ENCODE measurements at regions not wholly inside any gene's neighbourhood (a gene's known extent, or its start where the extent isn't known, plus 50 kb on each side); places are given as distances from the start of the nearest gene placed in this dataset.
A peak's percentile ranks its signal among the peaks of the same experiment; 100 is the strongest.

DNA sequence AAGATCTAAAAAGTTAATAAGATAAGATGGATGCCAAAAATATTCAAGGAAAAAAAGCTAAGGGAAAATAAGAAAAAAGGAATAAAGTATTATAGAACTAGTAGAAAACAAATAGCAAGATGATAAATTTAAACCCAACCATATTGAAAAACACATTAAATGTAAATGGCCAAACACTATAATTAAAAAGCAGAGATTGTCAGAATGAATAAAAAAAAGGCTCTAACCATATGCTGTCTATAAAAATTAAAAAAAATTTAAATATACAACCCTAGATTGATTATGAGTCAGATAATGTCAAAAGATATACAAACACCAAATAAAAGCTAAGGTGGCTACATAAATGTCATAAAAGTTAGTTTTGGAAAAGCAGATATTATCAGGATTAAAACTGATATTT lies 617.5 kb upstream of the SGCG start:
- no peak for DNase-seq

DNA sequence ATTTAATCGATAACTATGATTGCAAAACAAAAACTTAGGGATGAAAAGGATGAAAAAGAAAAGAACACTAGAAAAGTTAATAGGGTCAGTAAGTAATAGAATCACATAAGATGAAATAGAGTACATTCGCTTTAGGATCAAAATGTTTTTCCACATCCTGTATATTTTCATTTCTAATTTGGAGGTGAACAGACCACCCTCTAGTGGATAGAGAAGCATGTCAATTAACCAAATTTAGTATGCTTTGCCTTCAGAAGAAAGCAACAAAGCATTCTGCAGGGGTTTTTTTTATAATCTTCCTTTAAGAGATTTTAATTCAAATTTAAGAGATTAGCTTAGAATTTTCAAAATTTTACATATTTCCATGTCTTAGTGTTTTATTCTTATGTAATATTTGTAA lies 611.0 kb upstream of the SGCG start:
- DNase-seq: no peak

DNA sequence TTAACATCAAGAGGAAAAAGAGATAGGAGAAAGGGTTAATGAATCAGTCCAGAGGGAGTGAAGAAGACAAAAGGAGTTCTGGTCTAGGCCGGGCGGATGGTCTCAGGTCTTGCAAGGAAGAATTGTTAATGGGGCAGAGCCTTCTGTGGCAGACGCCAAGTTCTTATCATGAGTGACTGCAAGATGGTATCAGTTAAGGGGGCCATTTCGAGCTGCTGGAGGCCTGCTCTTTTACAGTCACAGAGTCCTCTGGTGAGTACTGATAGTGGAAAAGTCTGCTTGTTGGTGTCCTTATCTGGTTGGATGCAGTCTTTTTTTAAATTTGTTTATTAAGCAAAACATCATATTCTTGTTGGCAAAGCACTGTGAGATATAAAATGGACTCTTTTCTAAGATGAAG lies 590.9 kb upstream of the SGCG start:
- no peak for DNase-seq

DNA sequence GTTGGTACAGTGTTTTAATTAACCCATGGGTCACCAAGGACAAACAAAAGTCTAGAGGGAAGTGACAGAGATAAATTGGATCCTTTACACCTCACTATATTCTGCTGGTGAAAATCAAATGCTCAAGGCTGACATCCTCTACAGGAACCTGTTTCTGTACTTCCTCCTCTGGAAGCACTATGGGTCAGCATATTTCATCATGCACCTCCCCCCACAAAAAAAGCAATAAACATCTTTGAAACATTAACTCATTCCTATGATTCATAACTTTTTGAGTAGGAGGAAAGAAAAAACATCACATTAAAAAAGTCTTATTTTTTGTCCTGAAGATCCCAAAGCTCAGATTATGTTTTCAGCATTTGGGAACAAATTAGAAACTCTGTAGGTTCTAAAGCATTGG lies 588.3 kb upstream of the SGCG start:
- DNase-seq: no peak

DNA sequence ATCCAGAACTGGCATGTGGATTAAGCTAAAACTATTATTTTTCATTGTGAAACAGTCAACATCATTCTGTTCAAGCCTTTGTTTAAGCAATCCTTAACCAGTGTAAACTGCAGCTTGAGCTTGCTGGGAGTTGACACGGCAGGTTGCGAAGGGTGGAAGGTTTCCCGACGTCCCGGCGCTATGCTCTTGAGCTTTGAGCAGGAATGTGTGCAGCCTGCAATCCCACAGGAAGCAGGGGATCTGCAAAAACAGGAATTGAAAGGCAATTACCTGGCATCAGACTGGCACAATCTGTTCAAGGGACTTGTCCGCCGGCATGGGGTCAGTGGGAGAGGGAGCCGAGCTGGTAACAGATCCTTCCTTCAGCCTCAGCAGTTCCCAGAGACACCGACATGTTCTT lies 586.7 kb upstream of the SGCG start:
- no peak for DNase-seq

DNA sequence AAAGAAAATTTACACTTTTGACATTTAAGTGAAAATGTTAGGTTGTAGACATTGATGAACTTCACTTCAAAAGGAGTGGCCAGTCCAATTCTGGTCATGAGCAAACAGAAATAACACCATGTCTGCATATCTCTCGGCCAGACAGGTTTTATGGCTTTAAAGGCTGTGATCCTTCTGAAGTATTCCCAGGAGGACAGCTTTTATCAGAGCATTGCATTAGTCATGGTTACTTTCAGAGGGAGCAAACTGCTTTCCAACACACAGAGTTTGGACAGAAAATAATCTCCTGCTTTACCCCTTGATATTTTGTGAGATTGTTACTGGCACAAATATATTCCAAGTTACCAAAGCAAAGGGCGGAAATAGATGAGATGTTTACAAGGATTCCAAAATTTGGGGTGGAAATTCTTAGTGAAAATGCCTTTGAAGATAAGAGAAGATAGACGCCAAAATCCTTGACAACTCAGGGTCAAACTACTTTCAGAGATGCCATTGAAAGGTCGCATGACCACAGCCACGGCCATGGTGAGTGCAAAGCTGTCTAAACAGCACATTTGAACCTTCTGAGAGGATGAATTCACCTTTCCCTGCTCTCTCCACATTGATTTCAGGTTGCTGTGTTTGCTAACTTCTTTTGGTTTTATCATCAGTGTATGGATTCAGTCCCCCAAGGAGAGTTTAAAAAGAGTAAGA lies 584.5 kb upstream of the SGCG start:
- DNase-seq: peak; percentile 6

DNA sequence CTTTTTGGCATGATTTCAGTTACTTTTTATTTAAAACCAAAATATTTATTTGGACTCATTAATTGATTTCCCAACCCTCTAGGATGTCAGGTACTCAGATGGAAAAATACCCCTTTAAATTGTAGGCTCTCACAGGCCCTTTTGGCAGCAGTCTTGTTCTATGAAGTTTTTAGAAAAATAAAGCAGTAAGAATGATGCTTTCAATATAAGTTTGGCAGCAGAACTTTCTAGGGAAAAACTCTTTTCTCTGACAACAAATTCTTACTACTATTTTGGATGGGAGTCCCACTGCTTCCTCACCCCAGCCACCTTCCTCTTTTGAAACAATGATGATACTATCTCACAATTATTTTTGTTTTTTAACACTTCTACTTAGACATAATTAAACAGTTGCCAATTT lies 581.6 kb upstream of the SGCG start:
- no peak for DNase-seq

DNA sequence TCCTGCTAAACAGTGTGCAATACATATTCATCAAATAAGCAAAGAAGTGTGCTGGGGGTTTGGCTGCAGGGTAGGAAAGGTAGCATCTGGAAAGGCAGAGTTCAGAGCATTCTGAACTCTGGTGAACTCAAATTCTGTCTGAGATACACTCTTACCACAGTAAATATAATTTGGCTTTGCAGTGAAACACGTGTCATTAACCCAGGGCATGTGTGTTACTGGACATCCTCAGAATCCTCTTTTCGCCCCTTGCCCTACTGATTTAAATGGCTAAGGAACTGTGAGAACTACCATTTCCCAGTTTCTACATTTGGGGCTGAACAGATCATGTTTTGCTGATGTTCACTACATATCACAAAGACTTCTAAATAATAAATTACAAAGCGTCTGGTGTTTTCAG lies 562.8 kb upstream of the SGCG start:
- no peak for DNase-seq

DNA sequence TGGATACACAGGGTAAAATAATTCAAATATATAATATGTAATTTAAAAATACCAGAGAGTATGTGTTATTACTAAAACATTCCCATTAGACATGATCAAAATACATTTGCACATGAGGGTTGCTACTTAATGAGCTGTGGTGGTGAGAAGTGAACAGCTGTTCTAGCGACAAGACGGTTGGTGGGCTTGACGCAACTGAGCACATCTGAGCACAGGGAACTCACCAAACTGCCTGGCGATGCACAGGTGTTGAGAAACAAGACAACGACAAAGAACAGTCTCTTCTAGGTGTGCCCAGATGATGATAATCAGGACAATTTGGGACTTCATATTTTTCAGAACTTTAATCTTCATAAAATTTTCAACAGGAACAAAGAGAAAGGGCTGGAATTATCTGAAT lies 555.1 kb upstream of the SGCG start:
- no peak for DNase-seq

DNA sequence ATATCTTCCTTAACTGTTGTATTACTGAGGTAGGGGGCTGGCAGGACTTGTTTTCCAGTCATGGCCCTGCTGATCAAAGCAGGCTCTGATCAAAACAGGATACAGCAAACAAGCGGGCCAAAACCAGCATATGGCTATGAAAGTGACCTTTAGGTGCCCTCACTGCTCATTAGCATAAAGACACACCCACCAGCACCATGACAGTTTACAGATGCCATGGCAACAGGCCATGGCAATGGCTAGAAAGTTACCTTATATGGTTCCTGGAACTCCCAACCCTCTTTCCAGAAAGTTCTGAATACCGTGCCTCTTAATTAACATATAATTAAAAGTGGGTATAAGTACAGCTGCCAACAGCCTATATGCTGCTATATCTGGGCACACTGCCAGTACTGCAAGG lies 551.4 kb upstream of the SGCG start:
- no peak for DNase-seq

DNA sequence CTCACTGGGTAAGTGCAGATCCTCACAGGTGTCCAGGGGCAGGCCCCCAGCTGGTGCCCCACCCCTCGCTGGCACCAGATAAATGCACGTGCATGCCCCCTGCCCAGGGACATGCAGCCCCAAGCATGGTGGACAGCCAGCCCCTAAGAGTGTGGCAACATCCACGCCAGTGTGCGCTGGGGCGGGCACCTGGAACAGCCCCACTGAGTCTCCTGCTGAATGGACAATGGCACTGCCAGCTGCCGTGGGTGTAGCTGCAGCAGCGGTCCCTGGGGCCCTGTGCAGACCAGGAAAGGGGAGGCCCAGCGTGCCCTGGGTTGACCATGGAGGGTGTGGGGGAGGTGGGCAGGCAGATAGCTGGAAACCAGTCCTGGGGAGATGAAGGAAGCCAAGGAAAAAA lies 538.7 kb upstream of the SGCG start:
- no peak for DNase-seq

DNA sequence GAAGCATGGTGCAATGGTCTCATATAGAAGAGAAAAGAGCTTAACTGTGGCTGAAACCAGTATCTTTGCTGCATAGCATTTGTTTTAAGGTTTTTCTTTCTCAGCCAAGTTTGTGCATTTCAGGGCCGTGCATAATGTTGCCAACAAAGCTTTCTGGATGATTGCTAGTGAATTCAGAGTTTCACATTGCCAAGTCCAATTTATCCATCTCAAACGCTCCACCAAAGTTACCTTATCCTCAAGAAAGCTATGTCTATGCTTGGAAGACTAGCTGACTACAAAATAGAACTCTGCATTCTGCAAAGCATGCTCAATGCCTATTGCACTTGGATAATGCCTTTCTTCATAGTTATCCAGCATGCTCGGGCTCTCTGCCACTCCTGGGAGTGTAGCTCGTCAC lies 535.8 kb upstream of the SGCG start:
- no peak for DNase-seq

DNA sequence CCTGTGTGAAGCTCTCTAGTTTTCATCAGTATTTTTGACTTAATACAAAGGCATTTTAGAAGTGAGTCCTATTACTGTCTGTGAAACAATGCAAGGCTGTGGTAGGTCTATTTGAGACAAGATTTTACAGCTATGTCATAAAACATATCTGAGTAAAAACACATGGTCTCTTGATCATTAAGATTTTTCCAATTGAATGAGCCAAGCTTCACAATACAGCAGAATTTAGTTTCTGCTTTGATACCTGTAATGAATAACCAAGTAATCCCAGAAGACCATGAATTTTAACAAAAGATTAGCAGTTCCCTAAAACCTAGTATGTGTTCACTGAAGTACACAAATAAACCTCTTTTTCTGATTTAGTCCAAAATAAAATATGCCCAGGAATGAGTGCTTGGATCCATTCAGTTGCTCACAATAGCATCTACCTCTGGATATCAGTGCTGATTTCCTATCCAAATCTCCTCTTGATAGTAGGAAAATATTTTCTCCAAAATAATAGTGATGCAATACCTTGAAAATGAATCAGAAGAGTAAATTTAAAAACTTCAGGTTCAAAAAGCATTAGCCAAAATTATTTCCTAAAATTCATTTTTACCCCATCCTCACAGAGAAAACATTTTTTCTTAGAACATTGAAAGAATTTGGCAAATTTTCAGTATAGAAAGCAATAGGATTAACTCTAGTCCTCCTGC lies 533.5 kb upstream of the SGCG start:
- DNase-seq: no peak

DNA sequence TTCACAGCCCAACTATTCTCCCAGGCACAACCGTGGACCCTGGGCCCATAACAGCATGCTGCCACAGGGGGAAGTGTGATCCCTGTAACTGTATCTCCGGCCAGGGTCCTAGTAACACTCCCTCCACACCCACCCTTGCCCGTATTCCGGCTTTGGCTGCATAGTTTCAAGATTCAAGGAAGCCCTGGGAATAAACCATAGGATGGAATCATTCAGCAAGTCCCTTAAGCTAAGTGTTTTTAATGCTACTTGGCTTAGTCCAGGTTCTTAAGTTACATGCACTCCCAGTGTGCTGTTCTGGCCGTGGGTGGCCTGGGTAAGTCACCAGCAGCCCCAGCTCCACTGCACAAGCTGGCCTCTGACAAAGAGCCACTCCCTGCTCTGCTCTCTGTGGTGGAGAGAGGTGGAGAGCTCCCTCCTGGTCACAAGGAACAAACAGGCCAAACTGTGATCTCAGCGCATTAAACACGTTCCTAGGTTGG lies 532.4 kb upstream of the SGCG start:
- no peak for DNase-seq

DNA sequence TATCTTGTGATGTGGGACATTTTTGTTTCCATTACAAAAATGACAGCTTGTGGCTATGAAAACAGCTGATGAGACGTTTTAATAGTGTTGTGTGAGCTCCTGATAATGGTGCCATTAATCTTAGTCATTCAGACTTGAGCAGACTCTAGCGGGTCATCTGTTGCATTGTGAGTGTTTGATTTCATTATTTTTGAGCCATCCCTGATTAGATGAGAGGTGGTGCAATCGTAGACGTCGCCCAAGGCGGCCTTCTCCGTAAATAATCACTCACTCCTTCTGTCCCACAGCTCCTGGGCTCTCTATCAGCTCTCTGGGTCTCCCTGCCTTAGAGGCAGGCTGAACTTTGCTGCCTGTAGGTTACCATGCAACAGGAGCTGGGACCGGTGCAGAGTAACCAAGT lies 528.0 kb upstream of the SGCG start:
- DNase-seq: no peak

DNA sequence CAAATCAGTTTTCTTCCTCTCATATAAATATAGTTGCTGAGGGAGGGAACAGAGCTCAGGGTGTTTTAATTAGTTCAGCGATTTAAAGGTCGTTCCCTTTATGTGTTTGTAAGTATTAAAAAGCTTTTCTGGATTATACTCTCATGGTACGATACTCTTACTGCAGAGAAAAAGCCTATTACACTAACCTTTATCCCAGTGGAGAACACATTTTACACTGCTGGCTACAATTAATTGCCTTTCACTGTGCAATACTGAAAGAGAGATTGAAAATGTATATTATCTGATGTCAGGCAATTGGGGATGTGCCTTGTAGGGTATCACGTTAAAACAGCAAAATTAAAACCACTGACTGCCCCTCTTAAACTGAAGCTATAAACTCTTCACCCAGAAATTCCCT lies 526.9 kb upstream of the SGCG start:
- no peak for DNase-seq

DNA sequence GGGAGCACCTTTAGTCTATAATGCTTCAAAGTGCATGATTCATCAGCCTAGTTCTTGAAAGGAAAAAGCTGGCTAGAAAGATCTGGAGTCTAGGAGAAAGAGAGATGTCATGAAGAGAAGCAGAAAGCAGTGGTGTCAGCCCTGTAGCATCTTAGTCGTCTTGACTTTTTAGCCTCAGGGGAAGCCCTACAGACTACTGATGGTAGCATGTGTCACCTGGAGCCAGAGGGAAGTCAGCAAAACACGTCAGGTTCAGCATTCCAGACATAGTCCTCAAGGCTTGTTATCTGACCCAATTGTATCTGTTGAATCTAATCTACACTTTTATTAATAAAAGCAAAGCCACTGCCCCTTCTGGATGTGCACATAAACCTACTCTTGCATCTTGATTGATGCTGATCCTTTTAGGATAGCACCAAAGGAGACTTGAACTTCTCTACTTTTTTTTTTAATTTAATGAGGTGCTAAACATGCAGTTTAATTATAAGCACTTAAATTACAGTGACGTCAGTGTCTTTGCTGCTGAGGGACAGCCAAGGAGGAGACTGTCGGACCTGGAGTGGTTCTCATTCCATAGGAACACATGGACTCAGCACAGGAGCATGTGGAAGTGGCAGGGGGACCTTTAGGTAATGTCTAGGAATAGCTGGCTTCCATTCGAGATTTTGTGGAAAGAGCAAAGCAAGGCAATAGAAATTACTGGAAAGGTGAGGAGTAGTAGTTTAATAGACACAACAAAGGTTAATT lies 525.5 kb upstream of the SGCG start:
- DNase-seq: no peak

DNA sequence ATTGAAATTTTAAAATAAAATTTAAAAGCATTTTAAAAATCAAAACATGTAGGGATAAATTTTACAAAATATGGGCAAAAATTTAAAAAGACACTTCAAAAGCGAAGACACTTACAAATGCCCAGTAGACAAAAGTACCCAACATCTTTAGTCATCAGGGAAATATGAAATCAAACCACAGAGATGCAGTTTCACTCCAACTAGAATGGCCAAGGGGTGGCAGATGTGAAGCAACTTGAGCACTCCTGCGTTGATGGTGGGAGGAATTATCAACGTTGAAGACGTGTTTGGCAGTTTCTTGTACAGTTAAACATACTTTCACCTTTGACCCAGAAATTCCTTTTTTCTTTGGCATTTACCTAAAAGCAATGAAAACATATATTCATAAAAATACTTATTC lies 518.0 kb upstream of the SGCG start:
- DNase-seq: no peak

DNA sequence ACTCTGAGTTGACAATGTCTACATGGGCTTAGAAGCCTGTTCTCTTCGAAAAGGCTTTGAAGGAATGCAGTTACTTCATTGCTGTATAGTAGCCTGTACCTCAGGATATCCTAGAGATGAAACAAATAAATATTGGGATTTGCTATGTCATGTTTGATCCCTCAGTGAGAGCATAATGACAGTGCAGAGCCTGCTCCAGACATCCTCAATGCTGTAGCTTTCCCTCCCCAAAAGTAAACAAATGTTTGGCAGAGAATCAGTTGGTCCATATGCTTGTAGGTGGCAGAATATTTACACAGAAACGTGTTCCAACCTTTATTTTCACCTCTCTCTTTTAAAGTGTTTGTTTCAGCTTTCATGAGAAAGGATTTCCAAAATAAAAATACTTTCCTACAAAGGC lies 515.3 kb upstream of the SGCG start:
- DNase-seq: no peak

DNA sequence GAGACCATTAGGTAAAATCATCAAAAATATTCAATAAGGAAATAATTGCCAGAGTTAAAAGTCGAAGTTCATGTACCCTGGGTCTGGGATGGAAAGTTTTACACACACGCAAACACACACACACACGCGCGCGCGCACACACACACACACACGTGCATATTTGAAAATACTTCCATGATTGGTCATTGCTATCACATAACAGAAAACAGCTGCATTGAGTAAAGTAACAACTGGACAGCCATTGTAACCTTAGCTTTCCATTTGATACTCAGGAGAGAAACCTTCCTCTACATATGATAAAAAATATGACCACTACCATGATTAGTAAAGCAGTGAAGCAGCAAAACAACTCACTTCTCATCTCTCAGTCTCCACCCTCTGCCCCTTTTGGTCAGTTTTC lies 490.0 kb upstream of the SGCG start:
- DNase-seq: no peak

DNA sequence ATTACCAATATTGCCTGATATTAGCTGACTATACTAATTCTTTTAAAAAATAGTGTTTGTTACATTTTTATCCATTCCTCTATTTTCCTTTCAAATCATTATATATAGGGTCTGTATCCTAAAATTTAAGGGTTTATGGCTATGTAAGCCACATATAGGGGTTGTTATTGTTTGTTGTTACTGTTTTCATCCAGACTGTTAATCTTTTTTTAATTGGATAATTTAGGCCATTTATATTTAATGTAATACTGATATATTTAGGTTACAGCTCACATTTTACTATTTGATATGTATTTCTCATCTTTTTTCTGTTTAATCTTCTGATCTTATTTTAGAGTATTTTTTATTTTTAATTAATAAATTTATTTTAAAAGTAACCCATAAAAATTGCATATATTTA lies 487.1 kb upstream of the SGCG start:
- no peak for DNase-seq

DNA sequence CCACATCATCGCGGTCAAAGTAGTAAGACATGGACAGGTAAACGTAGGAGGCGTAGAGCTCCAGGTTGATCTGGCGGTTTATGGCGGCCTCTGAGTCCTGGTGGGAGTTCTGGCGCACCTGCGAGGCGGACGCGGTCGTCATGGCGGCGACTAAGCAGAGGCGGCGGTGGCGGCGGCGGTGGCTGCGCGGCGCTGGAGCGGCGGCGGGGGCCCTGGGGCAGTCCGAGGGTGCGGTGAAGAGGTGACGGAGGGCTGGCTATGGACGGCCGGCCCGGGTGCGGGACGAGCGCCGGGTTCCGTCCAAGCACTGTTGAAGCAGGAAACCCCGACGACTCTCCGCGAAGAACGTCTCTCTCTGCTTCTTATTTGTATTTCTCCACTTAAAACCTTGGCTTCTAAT lies 484.3 kb upstream of the SGCG start:
- DNase-seq: no peak

DNA sequence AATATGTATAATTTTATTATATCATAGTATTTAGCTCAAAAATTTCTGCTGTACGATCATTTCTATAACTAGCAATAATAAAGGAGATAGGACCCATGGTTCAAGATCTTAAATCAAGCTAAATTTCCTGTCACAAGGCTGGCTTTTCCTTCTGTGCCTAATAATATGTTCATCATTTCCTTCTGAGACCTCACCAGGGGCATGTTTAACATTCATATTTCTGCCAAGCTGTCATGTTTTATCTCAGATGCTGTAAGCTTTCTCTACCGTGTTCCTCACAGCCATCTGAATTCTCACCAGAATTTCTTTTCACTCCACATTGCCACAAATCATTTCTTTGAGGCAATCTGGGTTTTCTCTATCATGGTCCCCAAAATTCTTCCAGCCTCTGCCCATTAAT lies 482.3 kb upstream of the SGCG start:
- no peak for DNase-seq

DNA sequence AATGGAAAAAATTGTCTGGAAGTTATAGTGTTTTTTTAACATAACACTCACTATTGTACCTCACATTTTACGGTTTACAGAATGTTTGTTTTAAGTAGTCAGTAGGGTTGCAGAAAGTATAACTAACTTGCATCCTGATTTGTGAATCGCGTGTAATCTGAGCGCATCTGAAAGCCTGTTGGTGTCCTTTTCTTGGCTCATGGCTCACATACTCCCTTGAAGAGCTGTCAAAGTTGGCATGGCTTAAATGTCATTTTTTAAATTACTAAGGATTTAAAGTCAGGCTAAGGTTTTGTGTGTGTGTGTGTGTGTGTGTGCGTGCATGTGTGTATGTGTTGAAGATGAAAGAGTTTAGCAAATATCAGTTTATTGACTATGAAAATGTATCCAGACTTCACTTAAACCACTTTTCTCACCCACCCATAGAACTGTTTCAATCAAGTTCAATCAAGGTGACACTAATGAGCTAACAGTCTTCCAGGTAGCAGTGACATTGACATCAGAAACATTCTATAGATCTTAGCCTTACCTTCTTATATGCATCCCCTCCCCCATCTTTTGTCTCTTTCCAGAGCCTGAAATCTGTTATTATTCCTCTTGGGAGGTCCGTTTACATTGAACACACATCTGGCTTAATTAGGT lies 480.4 kb upstream of the SGCG start:
- no peak for DNase-seq
